Activated CD8-positive, alpha-beta T cell treated with anti-CD3 and anti-CD28 coated beads, Interleukin-2, amount 10 ng/mL, durations not matched to agents 7 days and 5 days (primary cell): ENCODE measurements at regions not wholly inside any gene's neighbourhood (a gene's known extent, or its start where the extent isn't known, plus 50 kb on each side); places are given as distances from the start of the nearest gene placed in this dataset.
"Not testable (repeated sequence)": the region's sequence is repeated elsewhere in the genome, so short reads cannot be mapped to it uniquely, and the experiment has no call there.

Experiments
- ATAC-seq: fragments of 150-1000 bp; cut with Tn5 transposase; one replicate; pipeline ENCODE4 v1.10.0; 2021; ENCODE audit warnings: moderate library complexity
- CTCF ChIA-PET: fragments of 350-600 bp; sonication (Branson Sonifier 250); formaldehyde crosslinking; loops from one replicate; lab custom pipeline; 2021; ENCODE audit warnings: antibody characterized with exemption; lab: Charles Lee
- POLR2A ChIA-PET: fragments of 350-600 bp; sonication (Branson Sonifier 250); formaldehyde crosslinking; loops from one replicate; lab custom pipeline; 2021; ENCODE audit warnings: antibody characterized with exemption; lab: Charles Lee
- DNase-seq: peaks from one replicate; pipeline ENCODE4 v3.0.0-alpha.2; 2020
- H3K27ac Mint-ChIP-seq: one replicate; pipeline ENCODE4 v1.8.0; 2021; ENCODE audit warnings: mild to moderate bottlenecking, mixed read lengths
- H3K27me3 Mint-ChIP-seq: one replicate; pipeline ENCODE4 v1.8.0; 2021; ENCODE audit warnings: low read depth, mixed read lengths
- H3K36me3 Mint-ChIP-seq: one replicate; pipeline ENCODE4 v1.8.0; 2021; ENCODE audit warnings: low read depth, mixed read lengths
- H3K4me1 Mint-ChIP-seq: one replicate; pipeline ENCODE4 v1.8.0; 2021; ENCODE audit warnings: low read depth, mixed read lengths
- H3K4me3 Mint-ChIP-seq: one replicate; pipeline ENCODE4 v1.8.0; 2021; ENCODE audit warnings: mild to moderate bottlenecking, mixed read lengths
- H3K9me3 Mint-ChIP-seq: one replicate; pipeline ENCODE4 v1.8.0; 2022; ENCODE audit warnings: mixed read lengths; ENCODE audit not compliant: insufficient read depth

DNA sequence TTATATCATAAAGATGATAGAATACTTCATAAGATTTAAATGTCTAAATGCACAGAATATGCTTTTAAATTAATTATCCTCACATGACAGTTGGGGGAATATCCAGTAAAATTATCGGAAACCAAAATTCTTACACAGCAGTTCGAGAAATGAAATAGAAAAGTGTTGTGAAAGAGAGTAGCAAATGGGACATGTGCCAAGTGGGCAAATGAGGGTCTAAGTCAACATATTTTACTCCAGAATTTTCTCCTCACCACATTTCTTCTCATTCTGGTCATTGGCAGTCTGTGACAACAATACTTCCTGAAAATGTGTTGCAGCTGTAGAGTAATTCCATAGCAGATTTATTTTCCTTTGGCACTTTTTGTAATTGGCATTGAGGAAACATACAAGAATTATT, 945.2 kb upstream of the ADAMTS5 start:
- POLR2A ChIA-PET, H3K4me1 Mint-ChIP-seq, DNase-seq, H3K9me3 Mint-ChIP-seq, CTCF ChIA-PET, ATAC-seq, H3K27me3 Mint-ChIP-seq, H3K36me3 Mint-ChIP-seq, H3K4me3 Mint-ChIP-seq, H3K27ac Mint-ChIP-seq: not testable (repeated sequence)

DNA sequence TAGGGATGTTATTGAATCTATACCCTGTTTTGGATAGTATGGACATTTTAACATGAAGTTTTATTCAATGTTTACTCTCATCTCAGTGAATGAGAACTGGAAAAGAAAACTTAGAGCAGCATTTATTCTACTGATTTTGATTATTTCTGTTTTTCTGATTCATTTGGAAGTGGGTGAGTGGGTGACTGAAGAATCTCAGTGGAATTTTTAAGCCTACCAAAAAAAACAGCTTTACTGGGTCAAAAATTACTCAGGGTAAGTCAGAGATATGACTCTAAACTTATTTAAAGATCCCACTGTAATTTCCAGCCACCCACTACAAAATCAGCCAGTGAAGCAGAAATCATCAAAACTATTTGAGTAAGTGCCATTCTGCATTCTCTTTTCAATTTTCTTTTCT, 942.6 kb upstream of the ADAMTS5 start:
- H3K27me3 Mint-ChIP-seq, CTCF ChIA-PET, H3K36me3 Mint-ChIP-seq: not testable (repeated sequence)

DNA sequence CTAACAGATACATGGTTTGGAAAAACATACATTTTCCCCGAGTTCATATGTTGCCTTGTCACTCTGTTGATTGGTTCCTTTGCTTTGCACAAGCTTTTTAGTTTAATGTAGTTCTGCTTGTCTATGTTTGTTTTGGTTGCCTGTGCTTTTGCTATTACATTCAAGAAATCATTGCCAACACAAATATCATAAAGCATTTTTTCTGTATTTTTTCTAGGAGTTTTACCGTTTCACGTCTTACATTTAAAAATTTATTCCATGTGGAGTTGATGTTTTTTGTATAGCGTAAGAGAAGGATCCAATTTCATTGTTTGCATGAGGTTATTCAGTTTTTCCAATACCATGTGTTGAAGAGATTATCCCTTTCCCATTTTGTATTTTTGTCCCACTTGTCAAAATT, 941.9 kb upstream of the ADAMTS5 start:
- H3K4me3 Mint-ChIP-seq, ATAC-seq, CTCF ChIA-PET: not testable (repeated sequence)

More for the DNA sequence above, 942.6 kb upstream of the ADAMTS5 start:
- DNase-seq, H3K4me1 Mint-ChIP-seq, ATAC-seq, H3K4me3 Mint-ChIP-seq, H3K9me3 Mint-ChIP-seq, POLR2A ChIA-PET, H3K27ac Mint-ChIP-seq: not testable (repeated sequence)

DNA sequence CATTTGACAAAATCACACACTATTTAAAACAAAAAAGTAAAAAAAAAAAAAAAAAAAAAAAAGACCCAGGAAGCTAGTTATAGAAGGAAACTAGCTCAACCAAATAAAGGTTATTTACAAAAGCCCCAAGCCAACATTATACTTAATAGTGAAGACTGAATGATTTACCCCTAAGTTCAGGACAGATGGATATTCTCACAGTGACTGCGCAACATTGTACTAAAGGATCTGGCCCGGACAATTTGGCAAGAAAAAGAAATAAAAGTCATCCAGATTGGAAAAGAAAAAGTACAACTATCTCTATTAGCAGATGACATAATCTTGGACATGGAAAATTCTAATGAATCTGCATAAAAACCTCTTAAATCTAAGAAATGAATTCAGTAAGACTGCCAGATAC, 936.0 kb upstream of the ADAMTS5 start:
- ATAC-seq, CTCF ChIA-PET, POLR2A ChIA-PET, DNase-seq, H3K27me3 Mint-ChIP-seq, H3K36me3 Mint-ChIP-seq, H3K4me1 Mint-ChIP-seq, H3K9me3 Mint-ChIP-seq, H3K4me3 Mint-ChIP-seq, H3K27ac Mint-ChIP-seq: not testable (repeated sequence)

More for the DNA sequence above, 941.9 kb upstream of the ADAMTS5 start:
- POLR2A ChIA-PET, H3K36me3 Mint-ChIP-seq, H3K4me1 Mint-ChIP-seq, H3K9me3 Mint-ChIP-seq, H3K27ac Mint-ChIP-seq, DNase-seq, H3K27me3 Mint-ChIP-seq: not testable (repeated sequence)

DNA sequence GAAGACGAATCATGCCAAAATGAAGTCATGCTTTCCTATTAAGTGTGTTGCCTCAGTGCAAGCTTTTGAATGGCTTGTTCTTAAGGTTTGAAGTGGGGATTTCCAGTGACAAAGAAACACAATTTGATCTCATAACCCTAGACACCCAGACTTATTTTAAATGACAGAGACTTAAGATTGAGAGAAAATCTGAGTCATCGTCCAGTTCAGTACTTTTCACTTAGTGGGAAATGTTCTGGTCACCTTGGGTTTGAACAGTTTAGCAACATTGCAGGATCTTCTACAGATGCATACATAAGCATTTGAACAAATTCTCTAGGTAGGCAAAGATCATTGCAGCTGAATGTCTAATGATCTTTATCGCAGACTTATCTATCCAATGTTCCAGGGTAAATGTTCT, 926.7 kb upstream of the ADAMTS5 start:
- POLR2A ChIA-PET, H3K27ac Mint-ChIP-seq, H3K27me3 Mint-ChIP-seq, H3K4me3 Mint-ChIP-seq, H3K9me3 Mint-ChIP-seq, H3K4me1 Mint-ChIP-seq, CTCF ChIA-PET, DNase-seq, ATAC-seq, H3K36me3 Mint-ChIP-seq: not testable (repeated sequence)

DNA sequence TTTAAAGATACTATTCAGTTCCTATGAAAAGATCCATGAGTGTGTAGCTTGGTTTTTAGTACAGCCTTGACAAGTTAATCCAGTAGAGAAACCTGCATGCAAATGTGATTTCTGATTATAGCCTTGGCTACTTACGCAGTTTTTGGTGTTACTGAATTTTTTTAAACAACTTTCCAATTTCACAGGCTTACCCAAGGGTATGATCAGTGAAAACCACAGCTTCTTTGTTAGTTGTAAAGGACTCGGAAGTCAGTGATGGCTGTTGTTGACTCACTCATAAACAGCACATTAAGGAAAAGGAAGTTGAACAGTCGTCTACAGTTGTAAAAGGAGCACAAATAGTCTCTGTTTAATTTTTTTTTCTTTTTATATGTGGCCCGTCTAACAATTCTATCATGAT, 924.6 kb upstream of the ADAMTS5 start:
- CTCF ChIA-PET, H3K27me3 Mint-ChIP-seq, H3K9me3 Mint-ChIP-seq, DNase-seq, H3K4me3 Mint-ChIP-seq, H3K27ac Mint-ChIP-seq, H3K4me1 Mint-ChIP-seq, POLR2A ChIA-PET, ATAC-seq, H3K36me3 Mint-ChIP-seq: not testable (repeated sequence)

DNA sequence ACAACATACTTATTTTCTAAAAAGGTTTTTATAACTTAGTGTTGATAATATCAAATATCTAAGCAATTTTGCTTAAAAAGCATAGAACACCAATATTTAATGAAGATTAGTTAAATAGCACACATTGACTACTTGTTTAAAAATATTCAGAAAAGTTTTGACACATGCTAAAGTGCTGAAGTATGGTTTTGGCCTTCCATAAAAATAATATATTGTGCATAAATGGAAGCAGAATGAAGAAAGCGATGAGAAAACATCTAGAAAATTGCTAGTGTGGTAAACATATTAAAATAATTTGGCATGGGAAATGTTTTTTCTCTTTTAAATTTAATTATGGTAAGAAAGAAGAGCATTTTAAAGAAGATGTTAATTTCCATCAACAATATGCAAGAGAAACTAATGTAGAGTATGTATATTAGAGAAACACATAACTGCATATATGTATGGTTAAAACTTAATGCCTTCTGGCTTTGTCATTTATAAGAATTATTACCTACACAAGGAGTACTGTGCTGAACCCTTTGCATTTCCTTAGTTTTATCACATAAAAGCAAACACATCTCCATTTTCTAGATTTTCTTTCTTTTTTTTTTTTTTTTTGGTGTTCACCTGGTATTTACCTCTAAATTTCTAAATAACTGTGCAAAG, 921.0 kb upstream of the ADAMTS5 start:
- H3K27ac Mint-ChIP-seq, H3K9me3 Mint-ChIP-seq, ATAC-seq, H3K4me3 Mint-ChIP-seq, H3K4me1 Mint-ChIP-seq, POLR2A ChIA-PET, H3K27me3 Mint-ChIP-seq, DNase-seq, H3K36me3 Mint-ChIP-seq, CTCF ChIA-PET: not testable (repeated sequence)

DNA sequence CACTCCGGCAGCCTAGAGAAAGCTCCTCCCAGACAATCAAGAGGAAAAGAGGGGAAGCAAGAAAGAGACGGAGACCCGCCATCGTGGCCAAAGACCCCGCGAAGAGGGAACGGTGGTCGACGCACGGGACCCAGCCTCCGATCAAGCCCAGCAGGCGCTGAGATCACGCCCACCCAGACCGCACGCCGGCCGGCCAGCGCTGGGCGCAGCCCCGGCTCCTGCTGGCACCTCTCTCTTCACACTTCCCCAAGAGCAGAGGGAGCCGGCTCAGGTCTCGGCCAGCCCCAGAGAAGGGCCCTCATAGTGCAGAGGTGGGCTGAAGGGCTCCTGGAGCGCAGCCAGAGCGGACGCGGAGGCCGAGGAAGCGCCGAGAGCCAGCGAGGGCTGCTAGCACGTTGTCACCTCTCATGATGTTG, 918.4 kb upstream of the ADAMTS5 start:
- no peak overlapping the region for H3K4me3 Mint-ChIP-seq
- ATAC-seq (no peak), DNase-seq (no peak)
- H3K27ac Mint-ChIP-seq: no peak overlapping the region
- H3K27me3 Mint-ChIP-seq: no peaks in the 10 kb centered on the region
- POLR2A ChIA-PET: no interaction called here
- CTCF ChIA-PET: no interaction called here
- H3K4me1 Mint-ChIP-seq: no peaks in the 10 kb centered on the region
- no peaks in the 10 kb centered on the region for H3K36me3 Mint-ChIP-seq
- peaks cover 4% of the 10 kb centered on the region for H3K9me3 Mint-ChIP-seq

DNA sequence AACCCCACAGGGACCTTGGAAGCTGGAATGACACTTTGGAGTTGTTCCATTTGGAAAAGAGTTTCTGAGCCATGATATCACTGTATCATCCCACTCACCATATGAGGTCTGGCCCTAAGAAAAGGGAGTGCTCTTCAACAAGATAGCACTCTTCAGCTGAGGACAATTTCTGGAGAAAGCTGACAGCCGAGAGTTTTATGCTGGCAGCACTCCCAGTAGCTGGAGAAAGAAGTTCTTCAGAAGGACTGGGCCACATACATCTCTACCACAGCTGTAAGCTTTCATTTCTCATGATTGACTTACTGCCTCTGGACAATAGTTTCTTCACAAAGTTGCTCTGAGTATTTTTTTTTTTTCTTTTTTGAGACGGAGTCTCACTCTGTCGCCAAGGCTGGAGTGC, 914.4 kb upstream of the ADAMTS5 start:
- H3K27me3 Mint-ChIP-seq, POLR2A ChIA-PET, H3K4me1 Mint-ChIP-seq, DNase-seq, H3K27ac Mint-ChIP-seq, H3K9me3 Mint-ChIP-seq, CTCF ChIA-PET, ATAC-seq, H3K4me3 Mint-ChIP-seq, H3K36me3 Mint-ChIP-seq: not testable (repeated sequence)

DNA sequence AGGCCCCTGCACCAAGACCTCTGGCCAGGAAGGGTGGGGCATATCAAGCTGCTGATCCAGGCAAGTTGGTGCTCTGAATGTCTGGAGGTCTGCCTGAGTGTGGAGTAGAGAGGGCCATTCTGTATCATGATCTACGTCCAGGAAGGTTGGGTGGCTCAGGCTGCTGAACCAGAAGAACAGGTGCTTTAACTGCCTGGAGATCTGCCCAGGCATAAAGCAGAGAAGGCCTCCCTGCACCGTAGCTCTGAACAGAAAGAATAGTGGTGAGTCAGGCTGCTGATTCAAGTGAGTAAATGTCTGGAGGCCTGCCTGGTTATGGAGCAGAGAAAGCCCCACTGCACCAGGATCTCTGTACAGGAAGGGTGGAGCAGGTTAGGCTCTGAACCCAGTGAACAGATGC, 905.5 kb upstream of the ADAMTS5 start:
- ATAC-seq, H3K4me3 Mint-ChIP-seq, H3K36me3 Mint-ChIP-seq, H3K27ac Mint-ChIP-seq, H3K27me3 Mint-ChIP-seq, POLR2A ChIA-PET, H3K9me3 Mint-ChIP-seq, CTCF ChIA-PET, DNase-seq, H3K4me1 Mint-ChIP-seq: not testable (repeated sequence)

DNA sequence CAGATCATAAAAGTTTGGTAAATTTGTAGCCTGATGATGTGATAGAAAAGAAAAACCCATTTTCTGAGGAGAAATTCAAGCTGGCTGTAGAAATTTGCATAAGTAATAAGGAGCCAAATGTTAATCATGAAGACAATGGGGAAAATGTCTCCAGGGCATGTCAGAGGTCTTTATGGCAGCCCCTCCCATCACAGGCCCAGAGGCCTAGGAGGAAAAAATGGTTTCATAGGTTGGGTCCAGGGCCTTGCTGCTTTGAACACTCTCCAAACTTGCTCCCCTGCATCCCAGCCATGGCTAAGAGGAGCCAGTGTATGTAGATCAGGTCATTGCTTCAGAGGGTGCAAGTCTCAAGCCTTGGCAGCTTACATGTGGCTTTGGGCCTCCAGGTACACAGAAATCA, 903.9 kb upstream of the ADAMTS5 start:
- ATAC-seq, H3K9me3 Mint-ChIP-seq, H3K36me3 Mint-ChIP-seq, H3K4me1 Mint-ChIP-seq, CTCF ChIA-PET, H3K4me3 Mint-ChIP-seq, H3K27ac Mint-ChIP-seq, H3K27me3 Mint-ChIP-seq, DNase-seq, POLR2A ChIA-PET: not testable (repeated sequence)

DNA sequence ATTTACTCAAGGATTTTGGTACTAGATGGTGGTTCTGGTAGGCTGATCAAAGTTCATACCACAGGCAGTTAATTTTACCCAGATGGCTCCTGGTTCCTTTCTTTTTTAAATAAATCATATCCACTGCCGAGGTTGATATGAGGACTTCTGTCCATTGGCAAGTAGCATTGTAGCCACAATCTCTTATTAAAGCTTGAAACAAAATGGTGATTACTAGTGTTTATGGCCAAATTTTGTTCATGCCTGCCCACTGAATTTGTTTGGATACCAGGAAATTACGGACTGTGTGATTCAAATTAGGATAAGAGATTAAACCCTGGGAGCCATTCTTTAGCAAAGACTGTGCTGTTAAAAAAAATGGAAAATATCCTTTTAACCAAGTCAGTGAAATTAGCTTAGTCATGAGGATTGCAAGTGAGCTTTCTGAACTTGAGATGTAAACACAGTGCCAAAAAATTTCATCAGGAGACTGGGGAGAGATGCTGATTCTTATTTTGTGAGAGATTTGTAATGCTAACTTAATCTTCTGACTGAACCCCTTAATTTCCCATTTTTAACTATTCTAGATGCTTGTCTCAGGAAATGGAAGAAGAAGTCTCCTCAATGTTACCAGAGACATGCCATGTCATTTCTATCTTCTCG, 893.5 kb upstream of the ADAMTS5 start:
- H3K27ac Mint-ChIP-seq, DNase-seq, H3K4me3 Mint-ChIP-seq, H3K36me3 Mint-ChIP-seq, ATAC-seq, H3K4me1 Mint-ChIP-seq, POLR2A ChIA-PET, CTCF ChIA-PET, H3K27me3 Mint-ChIP-seq: not testable (repeated sequence)
- H3K9me3 Mint-ChIP-seq: peaks cover 16% of the 10 kb centered on the region
